ENCODE measurements at regions not wholly inside any gene's neighbourhood (a gene's known extent, or its start where the extent isn't known, plus 50 kb on each side); places are given as distances from the start of the nearest gene placed in this dataset.

GRCh38 chr3:43872901-43873300, 182.2 kb downstream of the ABHD5 start:
- H3K9me3 ChIP-seq: no peaks in the 10 kb centered on the region
- H3K27me3 ChIP-seq (ENCODE audit: insufficient read depth in 3 of 3, low read length in 2 of 3): peaks cover 0 to 2% (median 0%) of the 10 kb centered on the region in 3 donors
- no peaks in the 10 kb centered on the region for H3K36me3 ChIP-seq (ENCODE audit: insufficient read depth in 1 of 2, low read depth in 1 of 2)
- WGBS, 3 donors: 24 to 42% (median 37%) methylated on average over 6 of the region's 6 CpGs
- no peak for TF ChIP-seq CTCF (IDR thresholded peaks at IDR 0.05)
- no peaks in the 10 kb centered on the region for H3K4me1 ChIP-seq
- H3K4me3 ChIP-seq: no peak overlapping the region
- intact Hi-C loops (cut with DNase I): no loop called here
- DNase-seq (no peak), ATAC-seq (no peak)
- H3K27ac ChIP-seq: no peak overlapping the region

GRCh38 chr3:43873723-43874122, 183.0 kb downstream of the ABHD5 start:
- ATAC-seq (no peak), DNase-seq (no peak)
- Histone ChIP-seq H3K27ac (no peak overlapping the region), H3K36me3 (ENCODE audit: insufficient read depth in 1 of 2, low read depth in 1 of 2) (no peaks in the 10 kb centered on the region), H3K27me3 (ENCODE audit: insufficient read depth in 3 of 3, low read length in 2 of 3) (peaks cover 0 to 2% (median 0%) of the 10 kb centered on the region in 3 donors), H3K4me1 (no peaks in the 10 kb centered on the region), H3K4me3 (no peak overlapping the region), H3K9me3 (no peaks in the 10 kb centered on the region)
- WGBS, 3 donors: 87 to 95% (median 93%) methylated on average over 7 of the region's 7 CpGs
- no peak for TF ChIP-seq CTCF (IDR thresholded peaks at IDR 0.05)
- intact Hi-C loops (cut with DNase I): no loop called here

- 79 to 94% (median 80%) methylated on average over 1 of the region's 1 CpG for whole genome bisulfite sequencing, 3 donors
- H3K27me3 ChIP-seq (ENCODE audit: insufficient read depth in 3 of 3, low read length in 2 of 3): peaks cover 0 to 2% (median 0%) of the 10 kb centered on the region in 3 donors
- no peaks in the 10 kb centered on the region for H3K9me3 ChIP-seq
- H3K4me1 ChIP-seq: no peaks in the 10 kb centered on the region
- ATAC-seq (no peak), DNase-seq (no peak)
- no peak overlapping the region for H3K27ac ChIP-seq
- no peaks in the 10 kb centered on the region for H3K36me3 ChIP-seq (ENCODE audit: insufficient read depth in 1 of 2, low read depth in 1 of 2)
- no peak overlapping the region for H3K4me3 ChIP-seq
- TF ChIP-seq CTCF (IDR thresholded peaks at IDR 0.05): no peak
- intact Hi-C loops (cut with DNase I): no loop called here
Observed at GRCh38 chr3:43874290-43874689, 183.6 kb downstream of the ABHD5 start.

- intact Hi-C loops (cut with DNase I): no loop called here
- DNase-seq: no peak
- no peak overlapping the region for H3K4me3 ChIP-seq
- no peaks in the 10 kb centered on the region for H3K36me3 ChIP-seq (ENCODE audit: insufficient read depth in 1 of 2, low read depth in 1 of 2)
- no peaks in the 10 kb centered on the region for H3K4me1 ChIP-seq
- H3K27ac ChIP-seq: no peak overlapping the region
- 88 to 100% (median 98%) methylated on average over 1 of the region's 1 CpG for WGBS, 3 donors
- H3K9me3 ChIP-seq: no peaks in the 10 kb centered on the region
- ATAC-seq: no peak
- H3K27me3 ChIP-seq (ENCODE audit: insufficient read depth in 3 of 3, low read length in 2 of 3): peaks cover 0 to 2% (median 0%) of the 10 kb centered on the region in 3 donors
- no peak for TF ChIP-seq CTCF (IDR thresholded peaks at IDR 0.05)
Observed at GRCh38 chr3:43874731-43875130, 184.0 kb downstream of the ABHD5 start.

GRCh38 chr3:43876648-43877047, 185.9 kb downstream of the ABHD5 start:
- no peaks in the 10 kb centered on the region for H3K36me3 ChIP-seq (ENCODE audit: insufficient read depth in 1 of 2, low read depth in 1 of 2)
- intact Hi-C loops (cut with DNase I): no loop called here

More at GRCh38 chr3:43876648-43877047, 185.9 kb downstream of the ABHD5 start:
- DNase-seq: no peak
- ATAC-seq: no peak
- Histone ChIP-seq H3K27ac (no peak overlapping the region), H3K4me3 (no peak overlapping the region), H3K9me3 (no peaks in the 10 kb centered on the region), H3K27me3 (ENCODE audit: insufficient read depth in 3 of 3, low read length in 2 of 3) (peaks cover 0 to 2% (median 0%) of the 10 kb centered on the region in 3 donors), H3K4me1 (no peaks in the 10 kb centered on the region)
- 84 to 88% (median 86%) methylated on average over 2 of the region's 2 CpGs for WGBS, 3 donors
- TF ChIP-seq CTCF (IDR thresholded peaks at IDR 0.05): no peak

Data from psoas muscle (tissue), 7 donors.